ENCODE measurements at regions not wholly inside any gene's neighbourhood (a gene's known extent, or its start where the extent isn't known, plus 50 kb on each side); places are given as distances from the start of the nearest gene placed in this dataset.

DNA sequence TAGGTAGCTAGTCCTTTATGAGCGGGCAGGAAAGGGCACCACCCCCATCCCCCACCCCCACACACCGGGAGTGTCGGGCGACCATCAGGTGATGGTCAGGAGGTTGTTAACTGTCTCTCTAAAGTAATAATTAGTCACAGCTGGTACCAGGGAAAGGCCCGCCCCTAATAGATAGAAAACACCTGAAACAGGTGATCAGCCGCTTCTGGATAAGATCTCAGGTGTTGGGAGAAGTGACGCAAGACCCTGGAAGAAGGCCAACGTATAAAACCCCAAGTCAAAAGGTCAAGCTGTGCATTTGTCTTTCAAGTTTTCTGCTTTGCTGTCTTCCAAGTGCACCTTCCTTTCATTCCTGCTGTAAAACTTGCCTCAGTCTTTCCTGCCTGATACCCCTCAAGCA is 59.6 kb upstream of the LINC00305 start:
- no peak for DNase-seq

DNA sequence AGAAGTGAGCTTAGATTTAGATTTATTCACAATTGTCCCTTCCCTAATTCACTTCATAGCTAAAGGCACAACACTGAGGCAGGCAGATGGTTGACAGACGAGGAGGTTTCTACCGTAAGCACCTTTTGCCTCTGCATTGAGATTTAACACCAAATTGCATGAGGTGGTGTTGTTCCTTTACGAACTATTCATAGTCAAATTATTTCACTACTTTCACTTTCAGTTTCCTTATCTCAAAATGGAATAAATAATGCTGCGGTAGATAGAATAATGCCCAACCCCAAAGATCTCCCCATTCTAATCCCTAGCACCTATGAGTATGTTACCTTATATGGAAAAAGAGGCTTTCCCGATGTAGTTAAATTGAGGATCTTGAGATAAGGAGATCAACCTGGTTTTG is 58.9 kb upstream of the LINC00305 start:
- DNase-seq = no peak

DNA sequence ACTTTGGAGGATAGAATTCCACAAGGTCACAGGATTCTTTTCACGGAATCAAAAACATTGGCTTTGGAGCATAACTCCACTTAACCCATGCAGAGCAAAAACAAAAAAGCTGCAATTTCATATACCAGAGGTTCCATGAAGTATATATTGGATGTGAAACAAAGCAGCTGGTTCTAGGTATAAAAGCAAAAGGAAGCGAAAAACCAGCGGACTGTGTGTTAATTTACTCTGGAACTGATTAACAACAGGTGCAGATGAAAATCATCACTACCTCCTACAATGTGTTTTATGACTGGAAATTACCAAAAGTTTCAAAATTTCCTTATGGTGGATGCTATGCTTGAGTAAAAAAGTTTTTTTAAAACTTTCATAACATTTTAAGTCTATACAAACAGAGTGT is 54.4 kb upstream of the LINC00305 start:
- no peak for DNase-seq

DNA sequence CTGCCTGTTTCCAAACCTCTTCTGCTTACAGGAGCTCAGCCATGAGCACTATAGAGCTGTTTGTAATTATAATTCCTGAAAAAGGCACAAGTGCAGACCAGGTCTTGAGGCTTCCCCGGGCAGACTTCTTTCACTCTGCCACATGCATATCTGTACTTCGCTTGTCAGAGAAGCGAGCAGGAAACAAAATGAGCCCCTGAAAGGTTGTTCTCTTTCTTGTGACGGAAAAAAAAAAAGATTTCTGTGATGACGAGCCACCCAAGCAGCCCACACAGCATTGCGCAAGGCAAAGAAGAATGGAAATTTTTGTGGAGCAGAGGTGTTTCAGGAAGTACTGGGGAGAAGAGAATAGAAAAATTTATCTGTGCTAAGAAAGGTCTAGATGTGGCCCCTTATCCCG is 54.0 kb upstream of the LINC00305 start:
- DNase-seq = no peak

DNA sequence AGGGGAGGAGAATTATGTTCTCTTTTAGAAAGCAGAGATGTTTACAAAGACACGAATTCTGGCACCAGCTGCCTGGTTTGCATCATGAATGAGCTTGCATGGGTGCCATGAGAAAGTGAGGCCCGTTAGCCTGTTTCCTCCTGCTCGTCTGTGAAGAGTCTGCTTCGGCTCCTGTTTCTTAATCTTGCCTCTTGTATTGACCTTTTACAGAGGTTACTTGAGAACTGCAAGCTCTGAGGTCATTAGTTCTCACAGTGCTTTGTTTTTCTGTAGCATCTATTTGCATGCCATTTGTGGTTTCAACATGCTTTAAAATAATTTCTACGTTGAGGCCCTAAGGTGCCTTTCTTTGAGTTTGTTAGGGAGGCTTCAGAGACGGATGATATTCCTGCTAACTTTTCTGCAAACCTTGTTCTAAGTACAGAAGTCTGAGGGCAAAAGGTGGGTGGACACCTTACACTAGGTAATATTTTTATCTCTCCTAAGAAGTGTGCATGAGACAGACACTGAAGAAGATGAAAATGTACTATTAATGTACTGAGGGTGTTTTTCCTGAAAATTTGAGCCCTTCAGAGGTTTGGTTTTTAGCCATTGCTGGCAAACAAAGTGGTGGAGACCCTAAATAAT is 53.4 kb upstream of the LINC00305 start:
- no peak for DNase-seq

DNA sequence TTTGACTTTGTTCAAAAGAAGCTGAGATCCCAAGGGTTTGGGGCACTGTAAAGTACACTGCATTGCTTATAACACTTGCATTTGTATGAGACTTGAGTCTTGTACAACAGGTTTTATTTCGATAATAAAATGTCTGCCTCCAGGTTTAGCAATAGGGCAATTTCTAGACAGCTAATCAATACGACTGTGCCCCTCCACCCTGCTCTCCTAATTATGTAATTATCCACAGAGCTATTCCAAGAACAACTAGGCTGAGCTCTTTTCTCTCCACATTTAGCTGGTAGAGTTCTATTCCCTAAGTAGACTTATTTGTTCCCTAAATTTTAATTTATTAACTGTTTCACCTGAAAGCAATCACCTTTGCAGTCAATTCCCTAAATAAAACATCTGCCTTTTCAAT is 52.9 kb upstream of the LINC00305 start:
- DNase-seq = no peak

DNA sequence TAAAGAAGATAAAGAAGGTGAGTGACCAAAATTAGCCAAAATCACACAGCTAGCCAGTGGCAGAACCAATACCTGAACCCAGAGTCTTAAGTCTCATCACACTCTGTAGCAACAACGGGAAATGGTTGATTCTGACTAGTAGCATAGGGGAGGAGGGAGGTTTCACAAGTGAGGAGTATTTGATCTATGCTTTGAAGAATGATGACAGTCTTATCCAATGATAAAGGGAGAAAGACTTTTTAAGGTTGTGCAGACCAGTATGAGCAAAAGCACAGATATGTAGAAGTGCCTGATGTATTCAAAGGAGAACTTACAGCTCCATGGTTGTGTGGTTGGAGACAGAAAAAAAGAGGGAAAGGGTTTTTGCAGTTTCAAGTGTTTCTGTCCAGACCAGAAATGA is 50.7 kb upstream of the LINC00305 start:
- DNase-seq = no peak

Data from cerebellar nuclear complex (tissue), 1 donor.